ENCODE measurements at regions not wholly inside any gene's neighbourhood (a gene's known extent, or its start where the extent isn't known, plus 50 kb on each side); places are given as distances from the start of the nearest gene placed in this dataset.

DNA sequence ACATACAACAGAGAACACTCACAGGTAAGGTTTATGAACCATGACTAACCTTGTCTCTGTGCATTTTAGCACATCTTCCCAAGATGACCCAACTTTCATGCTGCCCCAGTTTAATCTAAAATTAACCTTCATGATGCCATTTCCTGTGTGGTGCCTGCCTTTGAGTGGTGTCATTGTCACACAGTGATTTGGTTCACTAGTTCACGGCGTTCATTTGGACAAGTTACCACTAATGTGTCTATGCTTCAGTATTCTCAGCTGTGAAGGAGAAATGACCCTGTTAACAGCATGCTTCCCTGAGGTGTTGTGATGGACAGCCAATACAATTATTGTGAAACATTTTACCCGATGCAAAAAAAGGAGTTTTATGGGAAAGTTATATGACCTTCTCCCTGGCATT, 693.1 kb downstream of the RWDD3 start:
- DNase-seq (ENCODE audit: extremely low read depth in 1 of 4, low spot score in 3 of 4) (no peak), ATAC-seq (no peak), FAIRE-seq (no peak)
- H3K9me3 ChIP-seq (replicated peaks; ENCODE audit: control insufficient read depth, insufficient read depth, low read depth, low read length) = no peaks in the 10 kb centered on the region; the same call in 1 of the 2 replicates
- WGBS (ENCODE audit: insufficient coverage, low coverage, missing lambda C conversion rate) = 0% methylated on average over 3 of the region's 3 CpGs
- H4K20me1 ChIP-seq (replicated peaks; ENCODE audit: control insufficient read depth, insufficient read depth, low read length) = no peaks in the 10 kb centered on the region
- H3K4me3 ChIP-seq = no peak overlapping the region
- H3K27me3 ChIP-seq (ENCODE audit: control insufficient read depth in 2 of 2, insufficient read depth in 2 of 2, low read length in 2 of 2) = no peaks in the 10 kb centered on the region
- no peak overlapping the region for H3K9ac ChIP-seq (ENCODE audit: insufficient read depth in 1 of 2, low read depth in 2 of 2, low read length in 2 of 2)
- TF ChIP-seq NR2C1 (IDR thresholded peaks at IDR 0.05) (no peak), NR2C1 (tag; IDR thresholded peaks at IDR 0.05) (no peak)
- H3K79me2 ChIP-seq (ENCODE audit: control insufficient read depth, insufficient read depth, low read length) = no peaks in the 10 kb centered on the region
- H3K4me2 ChIP-seq (ENCODE audit: insufficient read depth, low read length) = no peak overlapping the region
- no peak overlapping the region for H3K27ac ChIP-seq (ENCODE audit: extremely low read depth, low read depth, low read length)
- no peaks in the 10 kb centered on the region for H3K4me1 ChIP-seq (replicated peaks in 1 of 2; ENCODE audit: control insufficient read depth in 2 of 2, insufficient read depth in 2 of 2, low read length in 2 of 2)
- no peaks in the 10 kb centered on the region for H3K36me3 ChIP-seq (ENCODE audit: control insufficient read depth, insufficient read depth, low read length)
- ChIA-PET POLR2A (no interaction called here), CTCF (ENCODE audit: low intra/inter-chr PET ratio) (no interaction called here)
- no peak overlapping the region for H2AFZ ChIP-seq (ENCODE audit: low read depth, low read length)
- intact Hi-C loops (cut with micrococcal nuclease) (no loop called here), in situ Hi-C loops (cut with MboI) (no loop called here)
- BruUV-seq (replicated peaks) = no TSS peak
- H3K9me1 ChIP-seq (ENCODE audit: control insufficient read depth, insufficient read depth, low read length) = no peaks in the 10 kb centered on the region

DNA sequence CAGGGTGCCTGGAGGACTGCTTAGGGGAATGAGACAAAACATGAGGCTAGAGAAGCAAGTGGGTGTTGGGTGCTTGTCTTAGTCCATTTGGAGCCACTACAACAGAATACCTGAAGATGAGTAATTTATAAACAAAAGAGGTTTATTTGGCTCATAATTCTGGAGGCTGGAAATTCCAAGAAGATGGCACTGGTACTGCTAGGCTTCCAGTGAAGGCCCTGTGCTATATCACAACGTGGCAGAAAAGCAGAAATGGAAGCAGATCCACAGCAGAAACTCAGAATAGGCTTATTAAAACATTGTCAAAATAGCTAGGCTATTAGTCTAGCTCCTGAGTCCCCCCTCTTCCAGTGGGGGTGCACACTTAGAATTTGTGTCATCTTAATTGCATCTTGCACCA, 701.7 kb downstream of the RWDD3 start:
- BruUV-seq (replicated peaks) = no TSS peak
- no peaks in the 10 kb centered on the region for H3K9me1 ChIP-seq (ENCODE audit: control insufficient read depth, insufficient read depth, low read length)
- ATAC-seq (no peak), FAIRE-seq (no peak), DNase-seq (ENCODE audit: extremely low read depth in 1 of 4, low spot score in 3 of 4) (no peak)
- no peaks in the 10 kb centered on the region for H3K79me2 ChIP-seq (ENCODE audit: control insufficient read depth, insufficient read depth, low read length)
- no peak overlapping the region for H3K4me2 ChIP-seq (ENCODE audit: insufficient read depth, low read length)
- peaks cover 2% of the 10 kb centered on the region; the same call in 1 of the 2 replicates for H3K9me3 ChIP-seq (replicated peaks; ENCODE audit: control insufficient read depth, insufficient read depth, low read depth, low read length)
- in situ Hi-C loops (cut with MboI) = no loop called here
- no peak overlapping the region for H2AFZ ChIP-seq (ENCODE audit: low read depth, low read length)
- no peaks in the 10 kb centered on the region for H4K20me1 ChIP-seq (replicated peaks; ENCODE audit: control insufficient read depth, insufficient read depth, low read length)
- 0% methylated on average over 1 of the region's 1 CpG for WGBS (ENCODE audit: insufficient coverage, low coverage, missing lambda C conversion rate)
- intact Hi-C loops (cut with micrococcal nuclease) = no loop called here
- ChIA-PET CTCF (ENCODE audit: low intra/inter-chr PET ratio) (no interaction called here), POLR2A (no interaction called here)
- no peak overlapping the region for H3K9ac ChIP-seq (ENCODE audit: insufficient read depth in 1 of 2, low read depth in 2 of 2, low read length in 2 of 2)
- no peaks in the 10 kb centered on the region for H3K27me3 ChIP-seq (ENCODE audit: control insufficient read depth in 2 of 2, insufficient read depth in 2 of 2, low read length in 2 of 2)
- H3K36me3 ChIP-seq (ENCODE audit: control insufficient read depth, insufficient read depth, low read length) = no peaks in the 10 kb centered on the region
- H3K4me1 ChIP-seq (replicated peaks in 1 of 2; ENCODE audit: control insufficient read depth in 2 of 2, insufficient read depth in 2 of 2, low read length in 2 of 2) = no peaks in the 10 kb centered on the region
- H3K27ac ChIP-seq (ENCODE audit: extremely low read depth, low read depth, low read length) = no peak overlapping the region
- H3K4me3 ChIP-seq = no peak overlapping the region
- TF ChIP-seq CHCHD3 (CRISPR knock-in tag; IDR thresholded peaks at IDR 0.05) (no peak), HCFC1 (IDR thresholded peaks at IDR 0.05; ENCODE audit: low read depth, low read length) (no peak), KHSRP (IDR thresholded peaks at IDR 0.05) (no peak), PRMT5 (CRISPR knock-in tag; IDR thresholded peaks at IDR 0.05) (no peak), CGGBP1 (CRISPR knock-in tag; IDR thresholded peaks at IDR 0.05) (no peak), CSDE1 (IDR thresholded peaks at IDR 0.05) (no peak), BACH1 (tag; IDR thresholded peaks at IDR 0.05) (no peak)
- TF ChIP-seq, protein P1, sequence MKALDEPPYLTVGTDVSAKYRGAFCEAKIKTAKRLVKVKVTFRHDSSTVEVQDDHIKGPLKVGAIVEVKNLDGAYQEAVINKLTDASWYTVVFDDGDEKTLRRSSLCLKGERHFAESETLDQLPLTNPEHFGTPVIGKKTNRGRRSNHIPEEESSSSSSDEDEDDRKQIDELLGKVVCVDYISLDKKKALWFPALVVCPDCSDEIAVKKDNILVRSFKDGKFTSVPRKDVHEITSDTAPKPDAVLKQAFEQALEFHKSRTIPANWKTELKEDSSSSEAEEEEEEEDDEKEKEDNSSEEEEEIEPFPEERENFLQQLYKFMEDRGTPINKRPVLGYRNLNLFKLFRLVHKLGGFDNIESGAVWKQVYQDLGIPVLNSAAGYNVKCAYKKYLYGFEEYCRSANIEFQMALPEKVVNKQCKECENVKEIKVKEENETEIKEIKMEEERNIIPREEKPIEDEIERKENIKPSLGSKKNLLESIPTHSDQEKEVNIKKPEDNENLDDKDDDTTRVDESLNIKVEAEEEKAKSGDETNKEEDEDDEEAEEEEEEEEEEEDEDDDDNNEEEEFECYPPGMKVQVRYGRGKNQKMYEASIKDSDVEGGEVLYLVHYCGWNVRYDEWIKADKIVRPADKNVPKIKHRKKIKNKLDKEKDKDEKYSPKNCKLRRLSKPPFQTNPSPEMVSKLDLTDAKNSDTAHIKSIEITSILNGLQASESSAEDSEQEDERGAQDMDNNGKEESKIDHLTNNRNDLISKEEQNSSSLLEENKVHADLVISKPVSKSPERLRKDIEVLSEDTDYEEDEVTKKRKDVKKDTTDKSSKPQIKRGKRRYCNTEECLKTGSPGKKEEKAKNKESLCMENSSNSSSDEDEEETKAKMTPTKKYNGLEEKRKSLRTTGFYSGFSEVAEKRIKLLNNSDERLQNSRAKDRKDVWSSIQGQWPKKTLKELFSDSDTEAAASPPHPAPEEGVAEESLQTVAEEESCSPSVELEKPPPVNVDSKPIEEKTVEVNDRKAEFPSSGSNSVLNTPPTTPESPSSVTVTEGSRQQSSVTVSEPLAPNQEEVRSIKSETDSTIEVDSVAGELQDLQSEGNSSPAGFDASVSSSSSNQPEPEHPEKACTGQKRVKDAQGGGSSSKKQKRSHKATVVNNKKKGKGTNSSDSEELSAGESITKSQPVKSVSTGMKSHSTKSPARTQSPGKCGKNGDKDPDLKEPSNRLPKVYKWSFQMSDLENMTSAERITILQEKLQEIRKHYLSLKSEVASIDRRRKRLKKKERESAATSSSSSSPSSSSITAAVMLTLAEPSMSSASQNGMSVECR (CRISPR knock-in tag; IDR thresholded peaks at IDR 0.05) = no peak
- TF ChIP-seq, protein P2, sequence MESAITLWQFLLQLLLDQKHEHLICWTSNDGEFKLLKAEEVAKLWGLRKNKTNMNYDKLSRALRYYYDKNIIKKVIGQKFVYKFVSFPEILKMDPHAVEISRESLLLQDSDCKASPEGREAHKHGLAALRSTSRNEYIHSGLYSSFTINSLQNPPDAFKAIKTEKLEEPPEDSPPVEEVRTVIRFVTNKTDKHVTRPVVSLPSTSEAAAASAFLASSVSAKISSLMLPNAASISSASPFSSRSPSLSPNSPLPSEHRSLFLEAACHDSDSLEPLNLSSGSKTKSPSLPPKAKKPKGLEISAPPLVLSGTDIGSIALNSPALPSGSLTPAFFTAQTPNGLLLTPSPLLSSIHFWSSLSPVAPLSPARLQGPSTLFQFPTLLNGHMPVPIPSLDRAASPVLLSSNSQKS (CRISPR knock-in tag; IDR thresholded peaks at IDR 0.05) = no peak
